Stimulated activated memory B cell treated with anti-CD40 and anti-IgM and Interleukin-4, amounts not matched to agents 10 μg/mL and 1 μg/mL and 100 μg/mL, for 72 hours (primary cell): ENCODE measurements at regions not wholly inside any gene's neighbourhood (a gene's known extent, or its start where the extent isn't known, plus 50 kb on each side); places are given as distances from the start of the nearest gene placed in this dataset.

Experiments
- ATAC-seq: fragments of 150-1000 bp; cut with Tn5 transposase; 2 replicates; pipeline ENCODE4 v1.10.0; 2021
- H3K27ac Mint-ChIP-seq: one replicate; pipeline ENCODE4 v1.8.0; 2022; ENCODE audit warnings: mild to moderate bottlenecking, mixed read lengths
- H3K27me3 Mint-ChIP-seq: one replicate; pipeline ENCODE4 v1.8.0; 2022; ENCODE audit warnings: mixed read lengths
- H3K36me3 Mint-ChIP-seq: one replicate; pipeline ENCODE4 v1.8.0; 2022; ENCODE audit warnings: mixed read lengths
- H3K4me1 Mint-ChIP-seq: one replicate; pipeline ENCODE4 v1.8.0; 2022; ENCODE audit warnings: mixed read lengths
- H3K4me3 Mint-ChIP-seq: one replicate; pipeline ENCODE4 v1.8.0; 2022; ENCODE audit warnings: mild to moderate bottlenecking, moderate library complexity, mixed read lengths
- H3K9me3 Mint-ChIP-seq: one replicate; pipeline ENCODE4 v1.8.0; 2022; ENCODE audit warnings: mixed read lengths

DNA sequence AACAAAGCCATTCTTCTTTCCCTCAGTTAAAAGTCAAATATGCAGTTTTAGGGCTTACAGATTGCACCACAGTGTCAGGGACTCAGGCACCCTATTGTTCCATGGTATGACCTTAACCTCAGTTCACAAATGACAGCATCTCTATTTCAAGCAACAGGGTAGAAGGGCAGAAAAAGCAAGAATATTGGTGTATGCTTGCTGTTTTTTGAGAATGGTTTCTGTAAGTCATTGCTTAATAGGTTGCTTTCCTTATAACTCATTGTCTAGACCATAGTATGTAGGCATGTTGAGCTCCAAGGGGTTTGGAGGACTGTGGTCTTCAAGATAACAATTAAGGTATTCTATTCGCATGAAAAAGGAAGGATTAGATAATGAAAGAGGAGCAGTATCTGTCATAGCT, 183.5 kb upstream of the EDIL3 start:
- Mint-ChIP-seq H3K36me3 (no peaks in the 10 kb centered on the region), H3K4me3 (no peak overlapping the region), H3K27ac (no peak overlapping the region), H3K4me1 (no peaks in the 10 kb centered on the region), H3K27me3 (no peaks in the 10 kb centered on the region), H3K9me3 (peaks cover 8% of the 10 kb centered on the region)
- ATAC-seq: no peak

DNA sequence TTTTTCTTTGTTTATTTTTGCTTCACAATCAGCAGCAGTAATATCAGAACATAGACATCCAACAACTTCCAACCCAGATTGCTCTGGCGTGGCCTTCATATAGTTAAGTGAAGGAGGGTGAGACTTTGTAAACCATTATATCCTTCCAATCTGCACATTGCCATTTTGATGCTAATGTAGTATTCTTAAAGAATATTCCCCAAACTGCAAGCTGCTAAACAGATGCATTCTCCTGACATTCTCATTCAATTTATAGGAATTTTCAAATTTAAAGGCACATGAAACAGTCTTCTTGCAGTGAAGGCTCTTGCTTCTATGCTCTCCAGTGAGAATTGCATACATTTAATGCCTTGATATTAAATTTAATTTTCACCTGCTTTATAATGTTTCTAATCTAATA, 181.2 kb upstream of the EDIL3 start:
- no peaks in the 10 kb centered on the region for H3K27me3 Mint-ChIP-seq
- H3K4me3 Mint-ChIP-seq: no peak overlapping the region
- H3K36me3 Mint-ChIP-seq: no peaks in the 10 kb centered on the region
- H3K27ac Mint-ChIP-seq: no peak overlapping the region
- H3K4me1 Mint-ChIP-seq: no peaks in the 10 kb centered on the region
- ATAC-seq: no peak
- peaks cover 8% of the 10 kb centered on the region for H3K9me3 Mint-ChIP-seq

DNA sequence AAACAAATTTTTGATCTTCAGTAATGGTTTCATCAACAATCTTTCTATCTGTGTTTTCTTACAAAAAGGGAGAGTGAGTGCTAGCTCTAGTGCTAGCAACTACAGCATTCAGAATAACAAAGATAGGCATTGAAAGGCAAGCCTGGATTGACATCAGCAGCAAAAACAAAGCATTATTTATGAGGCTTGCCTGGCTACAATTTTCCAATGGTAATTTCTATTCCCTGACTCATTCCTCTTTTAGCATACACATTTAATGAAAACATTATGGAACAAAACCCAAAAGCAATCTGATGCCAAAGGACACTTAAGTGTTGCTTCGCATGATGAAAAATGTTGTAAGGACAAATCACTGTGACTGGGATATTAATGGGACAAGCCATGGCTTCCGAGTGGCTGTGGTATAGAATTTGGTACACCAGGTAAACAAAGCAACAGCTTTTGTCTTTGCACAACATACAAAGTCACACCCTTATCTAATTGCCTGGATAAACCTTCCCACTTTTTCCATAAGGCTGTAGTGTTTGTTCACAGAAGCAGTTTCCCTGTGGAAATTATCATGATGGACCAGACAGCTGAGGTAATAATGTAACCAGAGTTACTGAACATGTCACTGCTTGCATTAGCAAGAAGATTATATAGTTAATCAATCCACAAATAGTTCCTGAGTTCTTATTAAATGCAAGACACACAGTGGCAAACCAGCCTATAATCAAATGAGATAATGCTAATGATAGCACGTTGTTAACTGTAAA, 179.8 kb upstream of the EDIL3 start:
- H3K27ac Mint-ChIP-seq: no peak overlapping the region
- no peaks in the 10 kb centered on the region for H3K4me1 Mint-ChIP-seq
- no peak for ATAC-seq
- H3K4me3 Mint-ChIP-seq: no peak overlapping the region
- H3K36me3 Mint-ChIP-seq: no peaks in the 10 kb centered on the region
- H3K27me3 Mint-ChIP-seq: no peaks in the 10 kb centered on the region
- H3K9me3 Mint-ChIP-seq: no peaks in the 10 kb centered on the region

DNA sequence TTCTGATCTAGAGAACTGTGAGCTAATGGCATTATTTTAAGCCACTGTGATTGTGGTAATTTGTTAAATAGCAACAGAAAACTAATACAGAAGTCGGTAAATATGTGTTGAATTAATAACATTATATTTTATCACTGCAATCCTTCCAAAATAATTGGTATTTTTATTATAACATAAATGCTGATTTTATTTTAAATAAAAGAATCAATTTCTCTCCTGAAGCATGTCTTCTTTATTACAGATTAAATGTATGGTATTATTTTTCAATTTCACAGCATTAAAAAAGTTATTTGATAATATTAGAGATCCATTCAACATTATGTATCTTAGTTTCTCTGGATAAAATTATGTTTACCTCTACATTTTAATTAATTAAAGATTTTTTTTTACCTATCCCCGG, 165.5 kb upstream of the EDIL3 start:
- Mint-ChIP-seq H3K4me1 (no peaks in the 10 kb centered on the region), H3K27ac (no peak overlapping the region), H3K36me3 (no peaks in the 10 kb centered on the region), H3K9me3 (peaks cover 8% of the 10 kb centered on the region), H3K27me3 (no peaks in the 10 kb centered on the region), H3K4me3 (no peak overlapping the region)
- ATAC-seq: no peak

DNA sequence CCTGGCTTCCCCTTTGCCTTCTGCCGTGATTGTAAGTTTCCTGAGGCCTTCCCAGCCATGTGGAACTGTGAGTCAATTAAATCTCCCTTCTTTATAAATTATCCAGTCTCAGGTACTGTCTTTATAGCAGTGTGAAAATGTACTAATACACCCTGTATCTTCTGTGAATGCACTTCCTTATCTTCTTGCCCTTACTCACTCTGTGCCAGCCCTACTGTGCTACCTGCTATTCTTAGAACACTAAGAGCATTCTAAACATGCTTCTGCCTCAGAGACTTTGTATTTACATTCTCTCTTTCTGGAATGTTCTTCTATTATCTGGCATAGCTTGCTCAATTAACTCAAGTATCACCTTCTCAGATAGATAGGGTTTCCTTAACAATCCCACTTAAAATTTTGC, 164.4 kb upstream of the EDIL3 start:
- peaks cover 3% of the 10 kb centered on the region for H3K9me3 Mint-ChIP-seq
- no peaks in the 10 kb centered on the region for H3K4me1 Mint-ChIP-seq
- H3K4me3 Mint-ChIP-seq: no peak overlapping the region
- no peaks in the 10 kb centered on the region for H3K36me3 Mint-ChIP-seq
- no peak for ATAC-seq
- H3K27me3 Mint-ChIP-seq: no peaks in the 10 kb centered on the region
- no peak overlapping the region for H3K27ac Mint-ChIP-seq

DNA sequence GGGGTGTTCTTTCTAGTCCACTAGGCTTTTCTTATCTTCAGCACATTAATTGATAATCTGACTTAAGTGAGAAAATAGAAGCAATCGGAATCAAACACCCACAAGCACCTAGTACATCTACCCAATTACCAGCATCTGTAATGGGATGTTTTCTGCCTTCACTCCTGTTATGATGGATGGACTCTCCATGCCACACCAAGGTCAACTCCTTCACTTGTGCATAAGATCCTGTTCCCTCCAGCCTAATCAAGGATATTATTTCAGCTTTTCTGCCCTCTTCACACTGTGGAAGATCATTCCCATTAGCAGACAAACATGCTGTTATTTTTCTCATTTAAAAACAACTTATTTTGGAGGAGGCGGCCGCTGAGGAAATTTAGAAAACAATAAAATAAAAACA, 162.0 kb upstream of the EDIL3 start:
- ATAC-seq: no peak
- Mint-ChIP-seq H3K27ac (no peak overlapping the region), H3K4me1 (no peaks in the 10 kb centered on the region), H3K36me3 (no peaks in the 10 kb centered on the region), H3K4me3 (no peak overlapping the region), H3K9me3 (peaks cover 7% of the 10 kb centered on the region), H3K27me3 (no peaks in the 10 kb centered on the region)

DNA sequence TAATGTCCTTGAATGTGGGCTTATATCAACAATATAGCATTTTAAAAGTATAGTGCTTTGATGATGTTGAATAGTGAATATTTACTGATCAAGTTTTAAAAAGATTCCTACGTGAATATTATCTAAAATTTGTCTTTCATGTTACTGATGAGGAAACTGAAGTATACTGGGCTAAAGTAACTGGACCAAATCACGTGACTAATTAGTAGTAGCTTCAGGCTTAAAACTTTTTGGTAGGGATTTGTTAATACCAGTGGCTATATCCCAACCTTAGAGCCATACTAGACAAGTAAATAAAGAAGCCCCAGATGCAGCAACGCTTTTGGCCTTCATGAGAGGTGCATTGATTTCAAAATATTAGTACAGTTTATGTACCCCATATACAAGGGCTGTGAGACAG, 152.1 kb upstream of the EDIL3 start:
- no peaks in the 10 kb centered on the region for H3K27me3 Mint-ChIP-seq
- H3K4me1 Mint-ChIP-seq: no peaks in the 10 kb centered on the region
- H3K4me3 Mint-ChIP-seq: no peak overlapping the region
- no peak for ATAC-seq
- no peak overlapping the region for H3K27ac Mint-ChIP-seq
- H3K36me3 Mint-ChIP-seq: no peaks in the 10 kb centered on the region
- peaks cover 9% of the 10 kb centered on the region for H3K9me3 Mint-ChIP-seq

DNA sequence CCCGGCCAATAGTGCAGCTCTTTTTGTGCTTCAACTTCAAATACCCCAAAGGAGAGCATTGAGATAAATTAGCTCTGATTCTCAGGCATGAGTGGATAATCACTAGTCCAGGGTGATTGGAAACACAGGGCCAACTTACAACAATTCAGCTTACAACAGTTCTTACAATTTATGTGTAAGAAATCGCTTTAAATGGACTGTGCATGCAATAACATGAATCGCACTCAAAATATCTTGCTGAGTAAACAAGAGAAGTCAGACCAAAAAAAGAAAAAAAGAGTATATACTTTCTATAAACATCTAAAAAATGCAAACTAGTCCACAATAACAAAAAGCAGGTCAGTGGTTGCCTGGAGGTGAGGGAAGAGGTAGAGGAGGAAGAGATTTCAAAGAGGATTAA, 150.6 kb upstream of the EDIL3 start:
- Mint-ChIP-seq H3K27me3 (no peaks in the 10 kb centered on the region), H3K27ac (no peak overlapping the region), H3K9me3 (peaks cover 3% of the 10 kb centered on the region), H3K4me3 (no peak overlapping the region), H3K4me1 (no peaks in the 10 kb centered on the region), H3K36me3 (no peaks in the 10 kb centered on the region)
- ATAC-seq: no peak

DNA sequence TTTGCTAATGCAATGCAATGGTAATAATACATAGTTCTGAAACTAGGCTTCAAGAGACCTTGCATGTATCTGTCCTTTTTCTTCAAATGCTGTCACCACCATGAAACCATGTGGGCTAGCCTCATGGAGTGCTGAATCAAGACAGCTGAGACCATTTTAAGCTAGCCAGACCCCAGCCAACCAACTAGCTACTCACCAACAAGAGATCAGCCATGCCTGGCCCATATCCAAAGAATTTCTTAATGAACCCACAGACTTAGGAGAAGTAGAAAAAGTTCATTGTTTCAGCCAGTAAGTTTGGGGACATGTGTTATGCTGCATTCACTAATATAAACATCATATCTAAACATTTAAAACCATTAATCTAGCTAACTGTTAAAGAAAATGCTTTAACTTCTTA, 139.8 kb upstream of the EDIL3 start:
- Mint-ChIP-seq H3K9me3 (no peaks in the 10 kb centered on the region), H3K27me3 (no peaks in the 10 kb centered on the region), H3K4me1 (no peaks in the 10 kb centered on the region), H3K4me3 (no peak overlapping the region), H3K27ac (no peak overlapping the region), H3K36me3 (no peaks in the 10 kb centered on the region)
- ATAC-seq: no peak

DNA sequence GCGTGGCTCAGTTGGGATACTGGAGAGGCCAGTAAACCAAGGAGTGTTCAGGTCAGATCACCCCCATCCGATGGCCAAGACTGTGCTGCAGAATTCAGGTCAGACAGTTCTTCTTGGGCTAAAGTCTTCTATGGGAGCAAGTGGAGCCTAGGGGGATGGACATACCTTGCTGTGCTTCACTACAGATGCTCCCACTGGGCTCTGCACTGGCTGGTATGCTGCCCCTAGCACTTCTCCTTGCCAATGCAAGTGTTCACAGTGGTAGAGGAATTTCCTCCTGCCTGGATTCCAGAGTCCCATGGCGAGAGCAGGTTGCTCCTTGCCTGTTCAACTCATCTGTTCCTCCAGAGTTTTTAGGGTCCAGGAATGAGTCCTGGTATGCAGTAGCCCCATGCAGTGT, 134.2 kb upstream of the EDIL3 start:
- H3K9me3 Mint-ChIP-seq: peaks cover 5% of the 10 kb centered on the region

DNA sequence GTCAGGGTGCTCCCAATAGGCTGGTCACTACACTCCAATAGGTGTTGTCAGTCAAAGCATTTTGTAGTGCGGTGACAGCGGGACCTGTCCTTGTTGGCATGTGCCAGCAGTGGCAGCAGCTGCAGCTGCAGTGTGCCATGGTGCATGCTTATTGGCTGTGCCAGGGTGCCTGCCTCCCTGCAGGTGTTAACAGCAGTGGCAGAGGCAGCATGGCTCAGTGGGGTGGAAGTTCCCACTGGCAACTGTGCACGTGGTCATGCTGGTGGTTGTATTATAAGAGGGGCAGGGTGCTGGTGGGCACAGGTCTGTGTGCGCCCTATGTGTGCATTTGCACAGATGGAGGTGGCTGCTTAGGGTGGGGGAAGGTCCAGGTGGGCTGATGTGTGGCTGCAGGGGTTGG, 133.7 kb upstream of the EDIL3 start:
- Mint-ChIP-seq H3K9me3 (peaks cover 5% of the 10 kb centered on the region), H3K36me3 (no peaks in the 10 kb centered on the region), H3K4me3 (no peak overlapping the region), H3K27ac (no peak overlapping the region), H3K27me3 (no peaks in the 10 kb centered on the region), H3K4me1 (no peaks in the 10 kb centered on the region)
- ATAC-seq: no peak

More for the DNA sequence above, 134.2 kb upstream of the EDIL3 start:
- Mint-ChIP-seq H3K4me1 (no peaks in the 10 kb centered on the region), H3K27me3 (no peaks in the 10 kb centered on the region), H3K4me3 (no peak overlapping the region), H3K27ac (no peak overlapping the region), H3K36me3 (no peaks in the 10 kb centered on the region)
- ATAC-seq: peak; percentile 31

DNA sequence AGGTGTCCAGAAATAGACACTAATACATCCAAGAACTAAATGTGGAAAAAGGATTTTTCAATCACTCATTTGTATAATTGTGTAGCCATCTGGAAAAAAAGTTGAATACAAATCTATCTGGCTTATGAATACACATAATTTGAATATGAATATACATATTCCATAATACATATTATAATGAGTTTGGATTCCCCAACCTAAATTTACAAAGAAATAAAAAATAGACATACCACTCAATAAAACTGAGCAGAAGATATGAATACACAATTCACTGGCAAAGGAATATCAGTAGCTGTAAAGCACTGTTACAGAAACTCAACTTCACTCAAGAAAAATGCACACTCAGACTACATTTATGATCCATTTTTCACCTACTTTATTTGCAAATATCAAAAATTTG, 121.9 kb upstream of the EDIL3 start:
- H3K4me3 Mint-ChIP-seq: no peak overlapping the region
- no peaks in the 10 kb centered on the region for H3K9me3 Mint-ChIP-seq
- H3K27ac Mint-ChIP-seq: no peak overlapping the region
- no peaks in the 10 kb centered on the region for H3K36me3 Mint-ChIP-seq
- no peaks in the 10 kb centered on the region for H3K4me1 Mint-ChIP-seq
- H3K27me3 Mint-ChIP-seq: no peaks in the 10 kb centered on the region
- ATAC-seq: no peak

DNA sequence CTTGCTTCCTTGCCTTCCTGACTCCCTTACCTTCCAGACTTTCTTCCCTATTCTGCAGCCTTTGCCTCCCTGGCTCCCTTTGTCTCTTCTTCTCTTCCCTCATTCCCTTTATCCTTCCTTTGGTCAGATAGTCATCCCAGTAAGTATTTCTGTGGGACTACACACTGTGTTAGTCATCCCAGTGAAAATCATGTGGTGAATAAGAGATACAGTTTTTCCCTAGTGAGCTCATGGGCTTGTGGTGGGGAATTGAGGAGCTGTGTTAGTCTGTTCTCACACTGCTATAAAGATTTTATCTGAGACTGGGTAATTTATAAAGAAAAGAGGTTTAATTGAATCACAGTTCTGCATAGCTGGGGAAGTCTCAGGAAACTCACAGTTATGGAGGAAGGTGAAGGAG, 109.8 kb upstream of the EDIL3 start:
- no peaks in the 10 kb centered on the region for H3K36me3 Mint-ChIP-seq

DNA sequence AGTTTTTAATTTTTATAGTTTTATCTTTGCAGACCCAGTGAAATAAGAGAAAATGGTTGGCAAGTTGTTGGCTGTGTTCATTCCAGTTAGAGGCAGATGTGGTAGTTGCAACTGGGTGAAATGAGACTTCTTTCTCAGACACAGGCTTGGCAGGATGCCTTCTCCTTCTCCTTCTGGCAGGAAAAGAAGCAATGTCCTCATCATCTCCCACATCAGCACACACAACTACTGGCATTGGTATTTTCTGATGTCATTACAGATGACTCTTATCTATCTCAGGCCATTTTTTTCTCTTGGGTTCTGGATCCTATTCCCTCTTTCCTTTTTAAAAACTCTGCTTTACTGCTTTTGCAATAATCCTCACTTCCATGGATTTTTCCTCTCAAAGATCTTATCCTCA, 103.3 kb upstream of the EDIL3 start:
- Mint-ChIP-seq H3K36me3 (no peaks in the 10 kb centered on the region), H3K27ac (no peak overlapping the region), H3K4me1 (no peaks in the 10 kb centered on the region), H3K9me3 (peaks cover 7% of the 10 kb centered on the region), H3K4me3 (no peak overlapping the region), H3K27me3 (no peaks in the 10 kb centered on the region)
- no peak for ATAC-seq

More for the DNA sequence above, 109.8 kb upstream of the EDIL3 start:
- no peak overlapping the region for H3K4me3 Mint-ChIP-seq
- no peak overlapping the region for H3K27ac Mint-ChIP-seq
- no peaks in the 10 kb centered on the region for H3K27me3 Mint-ChIP-seq
- H3K9me3 Mint-ChIP-seq: peaks cover 9% of the 10 kb centered on the region
- ATAC-seq: no peak
- H3K4me1 Mint-ChIP-seq: no peaks in the 10 kb centered on the region

DNA sequence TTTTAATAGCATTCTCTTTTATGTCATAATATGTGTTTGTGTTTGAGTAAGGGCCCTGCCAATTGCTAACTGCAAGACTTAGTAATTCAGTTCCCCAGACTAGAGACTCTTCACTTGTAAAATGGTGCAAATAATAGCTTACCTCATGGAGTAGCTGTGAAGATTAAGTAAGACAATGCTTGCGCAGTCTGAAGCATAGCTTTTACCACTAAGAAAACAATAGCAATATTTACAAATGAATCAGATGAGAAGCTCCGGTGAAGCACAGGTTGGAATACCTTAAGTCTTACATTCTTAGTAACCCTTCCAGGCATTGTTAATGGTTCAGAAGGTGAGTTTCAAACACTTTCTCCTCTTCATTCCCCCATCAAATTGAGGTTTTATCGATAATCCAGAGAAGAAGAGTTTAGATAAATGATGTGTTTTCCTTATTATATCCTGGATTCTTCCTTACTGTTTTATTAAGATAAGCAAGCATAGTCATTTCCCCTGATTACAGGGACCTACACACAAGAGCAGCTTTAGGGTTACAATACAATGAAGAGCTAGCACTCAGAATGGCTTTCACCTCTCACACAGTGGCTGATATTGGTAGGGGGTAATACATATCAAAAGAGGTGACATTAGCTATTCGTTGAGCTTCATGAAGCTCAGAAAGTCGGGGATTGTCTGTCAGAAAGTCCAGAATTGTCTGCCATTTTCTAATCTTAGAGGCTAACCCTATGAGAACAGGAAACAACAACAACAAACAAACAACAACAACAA, 96.4 kb upstream of the EDIL3 start:
- Mint-ChIP-seq H3K36me3 (no peaks in the 10 kb centered on the region), H3K27me3 (no peaks in the 10 kb centered on the region), H3K9me3 (no peaks in the 10 kb centered on the region), H3K4me1 (no peaks in the 10 kb centered on the region), H3K27ac (no peak overlapping the region), H3K4me3 (no peak overlapping the region)
- ATAC-seq: no peak

DNA sequence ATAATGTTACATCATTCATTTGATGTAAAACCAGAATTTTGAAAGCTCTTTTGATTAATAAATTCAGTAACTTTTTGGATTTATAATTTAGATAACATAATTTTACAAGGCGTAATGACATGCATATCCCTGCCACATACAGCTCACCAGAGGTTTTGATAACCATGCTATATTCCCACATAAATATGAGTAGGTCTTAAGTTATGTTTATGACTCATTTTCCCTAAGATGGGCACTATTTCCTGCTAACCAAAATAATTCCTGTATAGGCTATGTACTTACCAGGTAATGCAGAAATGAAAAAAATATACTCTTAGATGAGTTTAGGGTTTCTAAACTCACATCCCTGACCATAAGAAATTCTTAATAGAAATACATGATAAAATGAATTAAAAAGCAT, 93.9 kb upstream of the EDIL3 start:
- no peak overlapping the region for H3K27ac Mint-ChIP-seq
- no peaks in the 10 kb centered on the region for H3K27me3 Mint-ChIP-seq
- peaks cover 2% of the 10 kb centered on the region for H3K9me3 Mint-ChIP-seq
- H3K36me3 Mint-ChIP-seq: no peaks in the 10 kb centered on the region
- no peaks in the 10 kb centered on the region for H3K4me1 Mint-ChIP-seq
- no peak overlapping the region for H3K4me3 Mint-ChIP-seq
- no peak for ATAC-seq
